ENCODE measurements at regions not wholly inside any gene's neighbourhood (a gene's known extent, or its start where the extent isn't known, plus 50 kb on each side); places are given as distances from the start of the nearest gene placed in this dataset.

DNA sequence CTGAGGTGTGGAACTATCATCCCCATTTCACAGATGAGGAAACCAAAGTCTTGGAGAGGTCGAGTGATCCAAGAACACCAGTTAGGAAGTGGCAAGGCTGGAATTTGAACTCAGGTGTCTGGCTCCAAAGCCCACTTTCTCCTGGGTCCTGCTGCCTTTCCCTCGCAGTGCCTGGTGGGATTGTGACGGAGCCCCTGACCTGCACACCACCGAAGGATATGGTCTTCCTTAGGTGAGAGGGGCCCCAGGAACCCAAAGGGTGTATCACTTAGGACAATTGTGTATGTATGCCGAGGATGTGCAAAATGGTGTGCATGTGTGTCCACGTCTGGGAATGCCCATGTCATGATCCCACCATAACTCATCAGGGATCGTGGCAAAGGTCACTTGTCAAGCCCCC, 392.7 kb downstream of the MATN1 start:
- DNase-seq (no peak), ATAC-seq (replicated peaks) (no peak)
- H3K27ac Mint-ChIP-seq: no peak overlapping the region
- peaks cover 0 to 1% of the 10 kb centered on the region in 2 donors for H3K4me1 Mint-ChIP-seq
- no peak overlapping the region for H3K4me3 Mint-ChIP-seq
- H3K36me3 Mint-ChIP-seq: no peaks in the 10 kb centered on the region
- no peaks in the 10 kb centered on the region for H3K9me3 Mint-ChIP-seq
- peaks cover 6 to 10% of the 10 kb centered on the region in 2 donors for H3K27me3 Mint-ChIP-seq

DNA sequence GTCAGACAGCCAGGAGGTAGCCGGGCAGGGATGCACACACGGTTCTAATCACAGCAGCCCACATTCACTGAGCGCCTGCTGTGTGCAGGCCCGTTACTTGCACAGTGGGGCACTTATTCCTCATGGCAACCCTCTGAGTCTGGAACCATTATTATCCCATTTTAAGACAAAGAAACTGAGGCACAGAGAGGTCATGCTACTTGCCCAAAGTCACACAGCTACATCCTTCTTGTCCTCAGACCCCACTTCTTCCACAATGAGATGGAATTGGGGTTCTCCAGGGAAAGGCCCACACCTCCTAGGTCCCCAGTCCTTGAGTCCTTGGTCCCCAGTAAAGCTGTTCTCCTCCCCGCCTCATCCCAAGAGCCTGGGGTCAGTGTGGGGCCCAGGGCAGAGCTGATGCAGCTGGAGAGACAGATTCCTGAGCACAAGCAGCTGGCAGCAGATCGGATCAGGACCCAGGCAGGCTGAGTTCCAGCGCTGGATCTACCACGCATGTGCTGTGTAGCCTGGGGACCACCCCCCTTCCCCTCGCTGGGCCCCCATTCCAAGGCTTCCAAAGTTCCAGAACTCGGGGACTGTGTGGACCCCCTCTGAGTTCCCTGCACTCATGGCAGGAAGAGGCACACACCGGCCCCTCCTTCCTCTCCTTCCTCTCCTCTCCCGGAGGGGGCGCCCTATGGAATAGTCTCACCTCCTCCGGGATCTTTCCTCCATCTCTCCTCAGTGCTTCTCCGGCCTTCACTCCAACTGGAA, 393.4 kb downstream of the MATN1 start:
- no peaks in the 10 kb centered on the region for H3K36me3 Mint-ChIP-seq
- H3K4me3 Mint-ChIP-seq: no peak overlapping the region
- H3K27me3 Mint-ChIP-seq: peaks cover 6 to 10% of the 10 kb centered on the region in 2 donors
- ATAC-seq (replicated peaks): no peak
- no peak for DNase-seq
- no peaks in the 10 kb centered on the region for H3K9me3 Mint-ChIP-seq
- no peak overlapping the region for H3K27ac Mint-ChIP-seq
- peaks cover 0 to 1% of the 10 kb centered on the region in 2 donors for H3K4me1 Mint-ChIP-seq

DNA sequence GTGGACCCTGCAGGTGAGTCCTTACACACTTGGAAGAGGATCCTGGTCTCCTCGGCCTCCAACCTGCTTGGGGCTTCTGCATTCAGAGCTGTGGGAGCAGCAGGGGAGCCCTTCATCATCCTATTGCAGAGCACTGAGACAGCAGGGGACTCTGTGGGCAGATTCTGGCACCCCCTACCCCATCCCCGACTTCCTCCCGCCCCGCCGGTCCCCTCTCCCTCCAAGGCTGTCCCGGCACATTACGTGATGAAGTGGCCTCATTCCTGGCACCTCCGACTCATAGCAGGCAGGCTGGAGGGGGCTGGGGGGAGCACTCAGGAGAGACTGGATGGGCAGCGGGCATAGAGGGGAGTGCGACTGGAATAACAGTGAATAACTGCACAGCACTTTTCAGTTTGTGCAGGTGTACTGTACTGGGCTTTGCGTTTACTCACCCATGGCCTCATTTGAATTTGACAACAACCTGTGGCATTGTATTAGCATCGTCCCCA, 394.1 kb downstream of the MATN1 start:
- H3K4me1 Mint-ChIP-seq: peaks cover 0 to 1% of the 10 kb centered on the region in 2 donors

DNA sequence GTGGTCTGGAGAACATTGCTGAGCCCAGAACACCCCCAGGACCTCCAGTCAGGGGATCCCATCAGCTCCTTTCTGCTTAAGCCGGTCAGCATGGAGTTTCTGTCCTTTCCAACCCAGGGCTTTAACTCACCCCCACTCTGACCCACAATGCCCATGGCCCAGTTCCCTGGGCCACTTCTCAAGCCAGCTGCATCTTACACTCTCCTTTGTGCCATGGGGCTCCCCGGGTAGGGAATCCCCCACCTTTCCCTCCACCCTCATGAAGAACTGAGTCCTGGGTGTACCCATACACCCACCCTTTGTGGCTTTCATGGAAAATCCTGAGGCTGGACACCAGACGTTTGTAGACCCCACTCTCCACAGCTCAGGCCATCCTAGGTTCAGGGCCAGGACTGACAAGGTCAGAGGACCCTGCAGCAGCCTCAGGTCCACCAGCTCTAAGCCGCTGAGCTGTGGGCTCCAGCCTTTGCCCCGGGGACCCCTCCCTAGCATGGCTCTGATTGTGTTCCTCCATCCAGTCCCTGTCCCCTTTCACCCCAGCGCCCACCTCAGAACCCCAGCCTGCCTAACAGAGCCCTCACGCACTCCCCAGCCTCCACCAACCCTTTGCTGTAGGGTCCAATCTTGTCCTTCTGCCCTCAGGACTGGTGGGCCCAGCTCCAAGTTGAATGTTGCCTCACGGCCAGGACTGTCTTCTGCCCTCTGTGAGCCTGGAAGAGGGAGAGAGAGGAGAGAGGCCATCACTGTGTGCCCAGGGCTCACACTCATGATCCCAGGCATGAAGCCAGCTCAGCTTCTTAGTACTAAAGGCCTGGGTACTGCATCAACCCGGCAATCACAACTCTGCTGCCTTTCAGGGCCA, 394.8 kb downstream of the MATN1 start:
- peaks cover 0 to 1% of the 10 kb centered on the region in 2 donors for H3K4me1 Mint-ChIP-seq
- H3K9me3 Mint-ChIP-seq: no peaks in the 10 kb centered on the region
- H3K36me3 Mint-ChIP-seq: no peaks in the 10 kb centered on the region
- ATAC-seq (replicated peaks) (no peak), DNase-seq (no peak)
- no peak overlapping the region for H3K27ac Mint-ChIP-seq
- H3K4me3 Mint-ChIP-seq: no peak overlapping the region
- peaks cover 6 to 16% of the 10 kb centered on the region in 2 donors for H3K27me3 Mint-ChIP-seq

More for the DNA sequence above, 394.1 kb downstream of the MATN1 start:
- Mint-ChIP-seq H3K36me3 (no peaks in the 10 kb centered on the region), H3K9me3 (no peaks in the 10 kb centered on the region), H3K27ac (no peak overlapping the region), H3K4me3 (no peak overlapping the region), H3K27me3 (peaks cover 6 to 16% of the 10 kb centered on the region in 2 donors)
- DNase-seq: no peak
- no peak for ATAC-seq (replicated peaks)

DNA sequence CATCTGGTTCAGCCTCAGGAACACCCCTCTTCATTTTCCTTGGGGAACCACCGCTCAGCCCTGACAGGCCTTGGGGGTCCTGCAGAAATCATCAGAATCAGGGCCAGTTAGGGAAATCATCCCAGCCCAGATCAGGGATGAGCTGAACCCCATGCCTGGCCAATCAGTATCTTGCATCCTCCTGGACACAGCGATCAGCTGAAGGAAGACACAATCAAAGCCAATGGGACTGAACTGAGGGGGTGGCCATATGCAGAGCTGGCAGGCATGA, 395.4 kb downstream of the MATN1 start:
- H3K4me1 Mint-ChIP-seq: peaks cover 0 to 1% of the 10 kb centered on the region in 2 donors
- no peak overlapping the region for H3K27ac Mint-ChIP-seq
- ATAC-seq (replicated peaks) (no peak), DNase-seq (no peak)
- peaks cover 6 to 16% of the 10 kb centered on the region in 2 donors for H3K27me3 Mint-ChIP-seq
- no peaks in the 10 kb centered on the region for H3K9me3 Mint-ChIP-seq
- no peaks in the 10 kb centered on the region for H3K36me3 Mint-ChIP-seq
- no peak overlapping the region for H3K4me3 Mint-ChIP-seq

DNA sequence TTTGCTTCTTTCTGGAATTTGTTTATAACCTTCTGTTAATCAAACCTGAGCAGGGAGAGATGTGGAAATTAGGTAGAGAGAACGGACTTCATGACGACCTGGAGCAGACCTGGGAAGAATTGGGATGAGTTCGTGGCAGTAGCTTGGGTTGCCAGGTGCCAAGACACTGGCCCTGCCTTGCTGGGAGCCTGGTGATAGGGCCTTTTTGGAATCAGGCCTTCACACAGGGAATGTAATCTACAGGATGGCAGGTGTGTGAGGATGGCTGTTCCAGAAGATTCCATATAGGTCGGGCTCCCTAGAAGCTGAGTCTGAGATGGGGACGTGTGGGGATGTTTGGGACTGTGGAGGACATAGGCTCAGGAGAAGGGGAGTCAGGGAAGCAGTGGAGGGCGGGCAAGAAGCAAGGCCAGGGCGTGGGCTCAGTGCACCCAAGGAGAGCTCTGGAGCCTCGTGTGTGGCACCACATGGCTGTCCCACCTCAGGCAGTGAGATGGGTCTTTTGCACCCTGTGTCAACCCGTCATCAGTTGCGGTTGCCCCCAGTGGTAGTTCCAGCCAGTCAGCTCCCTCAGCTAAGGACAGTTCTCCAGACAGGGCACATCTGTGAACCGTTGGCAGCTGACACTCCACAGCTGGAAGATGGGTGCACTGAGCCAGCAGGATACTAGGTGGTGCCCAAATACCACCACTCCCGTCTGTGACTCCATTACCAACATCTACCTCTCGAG, 395.9 kb downstream of the MATN1 start:
- peaks cover 11 to 16% of the 10 kb centered on the region in 2 donors for H3K27me3 Mint-ChIP-seq
- DNase-seq (no peak), ATAC-seq (replicated peaks) (no peak)
- H3K4me3 Mint-ChIP-seq: no peak overlapping the region
- H3K27ac Mint-ChIP-seq: no peak overlapping the region
- H3K4me1 Mint-ChIP-seq: peaks cover 0 to 1% of the 10 kb centered on the region in 2 donors
- H3K36me3 Mint-ChIP-seq: no peaks in the 10 kb centered on the region
- no peaks in the 10 kb centered on the region for H3K9me3 Mint-ChIP-seq

DNA sequence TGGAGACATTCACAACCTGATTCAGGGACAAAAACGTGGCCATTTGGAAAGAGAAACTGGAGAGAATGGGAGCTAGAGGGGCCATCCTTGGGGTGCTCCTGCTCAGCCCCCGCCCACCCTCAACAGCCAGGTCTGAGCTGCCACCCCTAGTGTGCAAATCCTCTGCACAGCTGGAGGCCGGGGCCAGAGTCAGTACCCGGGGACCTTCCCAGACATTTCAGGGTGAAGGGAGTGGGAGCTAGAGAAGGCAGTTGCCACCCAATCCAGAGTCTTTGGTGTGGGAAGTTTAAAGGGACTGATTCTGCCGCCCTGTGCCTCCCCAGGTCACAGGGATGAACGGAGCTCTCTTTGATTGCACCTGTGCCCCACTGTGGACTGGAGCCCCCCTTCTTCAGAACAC, 397.4 kb downstream of the MATN1 start:
- H3K9me3 Mint-ChIP-seq: no peaks in the 10 kb centered on the region
- H3K27me3 Mint-ChIP-seq: peaks cover 13 to 16% of the 10 kb centered on the region in 2 donors
- H3K4me3 Mint-ChIP-seq: no peak overlapping the region
- H3K4me1 Mint-ChIP-seq: peaks cover 0 to 1% of the 10 kb centered on the region in 2 donors
- DNase-seq (no peak), ATAC-seq (replicated peaks) (no peak)
- H3K27ac Mint-ChIP-seq: no peak overlapping the region
- no peaks in the 10 kb centered on the region for H3K36me3 Mint-ChIP-seq

DNA sequence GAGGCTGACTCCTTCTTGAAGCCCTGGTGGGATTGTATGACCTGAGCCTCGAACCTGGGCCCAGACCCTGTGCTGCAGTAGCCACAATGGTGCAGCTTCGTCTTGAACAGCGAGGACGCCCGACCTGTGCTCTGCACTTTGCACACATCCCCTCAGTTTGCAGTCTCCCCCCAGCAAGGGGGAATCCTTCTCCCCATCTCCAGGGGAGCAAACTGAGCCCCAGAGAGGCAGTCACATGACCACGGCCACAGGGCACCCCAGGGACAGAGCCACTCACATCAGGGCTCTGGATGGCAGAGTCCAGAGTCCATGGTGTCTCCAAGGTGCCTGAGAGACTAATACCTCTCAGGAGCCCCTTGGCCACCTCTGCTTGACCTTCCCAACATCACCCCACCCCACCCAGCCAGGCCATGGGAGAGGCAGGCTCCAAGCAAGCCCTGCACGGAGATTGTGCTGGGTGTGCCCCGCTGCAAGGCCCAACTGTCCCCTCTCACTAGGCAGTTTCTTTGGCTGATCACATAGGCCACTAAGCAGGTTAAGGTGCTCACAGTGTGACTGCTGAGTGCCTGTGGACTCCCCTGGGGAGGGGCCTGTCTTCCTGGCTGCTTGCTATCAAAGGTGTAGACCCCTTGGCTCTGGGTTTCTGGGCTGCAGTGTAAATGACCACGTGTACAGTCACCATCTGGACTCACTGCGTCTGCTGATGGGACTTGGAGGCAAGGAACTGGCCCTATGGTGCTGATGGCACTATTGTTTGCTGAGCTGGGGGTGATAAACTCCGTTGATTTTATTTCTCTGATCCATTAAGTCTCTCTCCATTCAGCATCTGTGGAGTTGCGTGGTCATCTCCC, 398.1 kb downstream of the MATN1 start:
- Mint-ChIP-seq H3K27me3 (peaks cover 13 to 16% of the 10 kb centered on the region in 2 donors), H3K27ac (no peak overlapping the region), H3K4me3 (no peak overlapping the region), H3K36me3 (no peaks in the 10 kb centered on the region), H3K9me3 (no peaks in the 10 kb centered on the region), H3K4me1 (peaks cover 0 to 1% of the 10 kb centered on the region in 2 donors)
- no peak for DNase-seq
- no peak for ATAC-seq (replicated peaks)

DNA sequence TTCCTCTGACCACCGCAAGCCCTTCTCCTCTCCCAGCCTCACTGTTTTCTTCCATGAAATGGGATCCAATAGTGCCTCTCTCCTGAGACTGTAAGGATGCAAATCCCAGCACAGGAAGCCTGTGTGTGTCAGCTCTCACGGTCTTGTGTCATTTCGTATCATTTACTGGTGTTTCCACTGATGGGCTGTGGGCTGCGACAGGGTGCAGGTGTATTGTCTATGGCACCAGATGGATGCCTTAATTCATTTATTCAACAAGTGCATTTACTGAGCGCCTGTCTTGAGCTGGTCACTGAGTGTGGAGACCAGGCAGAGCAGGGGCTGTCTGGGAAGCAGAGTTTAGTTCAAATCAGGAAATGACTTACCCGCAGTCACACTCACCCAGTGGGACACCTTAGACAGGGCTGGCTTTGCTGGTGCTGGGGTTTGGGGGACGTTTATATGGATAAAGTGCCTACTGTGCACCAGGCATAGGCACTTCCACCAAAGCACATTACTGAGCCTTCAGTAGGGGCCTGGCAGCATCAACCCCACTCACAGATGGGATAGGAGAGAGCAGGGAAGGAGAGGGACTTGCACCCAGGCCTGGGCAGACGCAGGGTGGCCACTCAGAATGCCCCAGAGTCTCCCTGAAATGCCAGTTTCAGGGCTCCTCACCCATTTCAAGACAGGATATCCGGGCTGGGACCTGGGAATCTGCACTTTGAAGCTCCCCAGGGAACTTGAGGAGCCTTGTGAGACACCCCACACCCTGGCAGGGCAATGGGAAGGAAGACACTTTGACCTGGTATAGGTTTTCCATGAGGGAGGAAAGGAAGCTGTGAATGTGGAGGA, 398.9 kb downstream of the MATN1 start:
- ATAC-seq (replicated peaks) (no peak), DNase-seq (no peak)
- Mint-ChIP-seq H3K4me1 (peaks cover 0 to 1% of the 10 kb centered on the region in 2 donors), H3K36me3 (no peaks in the 10 kb centered on the region), H3K9me3 (no peaks in the 10 kb centered on the region), H3K27ac (no peak overlapping the region), H3K27me3 (peaks cover 15 to 18% of the 10 kb centered on the region in 2 donors), H3K4me3 (no peak overlapping the region)

DNA sequence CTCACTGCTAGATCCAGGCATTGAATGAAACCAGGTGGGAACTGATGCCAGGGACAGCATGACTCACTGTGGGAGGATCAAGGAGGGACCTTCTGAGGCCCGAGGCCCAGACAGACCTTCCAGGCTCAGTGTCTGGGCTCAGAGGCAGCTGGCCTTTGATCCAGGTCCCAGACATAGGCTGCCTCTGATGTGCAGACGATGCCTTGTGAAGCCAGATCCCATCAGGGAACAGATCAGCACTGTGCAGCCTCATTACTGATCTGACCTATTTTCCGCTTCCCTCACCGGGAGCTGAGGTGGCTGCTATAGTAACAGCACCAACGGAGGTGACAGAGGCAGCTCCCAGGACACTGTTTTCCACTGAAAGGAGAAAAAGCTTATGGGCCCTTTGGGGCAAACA, 399.5 kb downstream of the MATN1 start:
- no peak overlapping the region for H3K27ac Mint-ChIP-seq
- peaks cover 0 to 1% of the 10 kb centered on the region in 2 donors for H3K4me1 Mint-ChIP-seq
- peaks cover 14 to 23% of the 10 kb centered on the region in 2 donors for H3K27me3 Mint-ChIP-seq
- no peaks in the 10 kb centered on the region for H3K9me3 Mint-ChIP-seq
- DNase-seq (no peak), ATAC-seq (replicated peaks) (no peak)
- H3K36me3 Mint-ChIP-seq: no peaks in the 10 kb centered on the region
- H3K4me3 Mint-ChIP-seq: no peak overlapping the region

DNA sequence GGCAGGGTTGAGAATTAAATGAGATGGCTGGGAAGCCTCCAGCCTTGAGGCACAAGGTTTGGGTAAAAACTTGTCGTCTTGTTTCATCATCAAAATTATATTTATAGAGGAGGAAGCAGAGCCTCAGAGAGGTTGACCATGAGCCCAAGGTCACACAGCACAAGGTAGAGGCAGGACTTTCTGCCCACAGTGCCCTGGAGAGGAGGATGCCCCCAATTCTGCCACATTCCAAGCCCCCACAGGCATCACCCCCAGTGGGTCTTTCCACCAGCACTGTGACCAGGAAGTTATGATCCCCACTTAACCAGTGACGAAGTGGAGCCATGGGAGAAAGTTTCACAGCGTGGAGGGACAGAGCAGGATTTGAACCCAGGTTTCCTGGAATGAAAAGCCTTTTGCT, 400.0 kb downstream of the MATN1 start:
- H3K9me3 Mint-ChIP-seq: no peaks in the 10 kb centered on the region
- ATAC-seq (replicated peaks) (no peak), DNase-seq (no peak)
- H3K27ac Mint-ChIP-seq: no peak overlapping the region
- H3K36me3 Mint-ChIP-seq: no peaks in the 10 kb centered on the region
- H3K4me1 Mint-ChIP-seq: no peaks in the 10 kb centered on the region
- no peak overlapping the region for H3K4me3 Mint-ChIP-seq
- peaks cover 10 to 23% of the 10 kb centered on the region in 2 donors for H3K27me3 Mint-ChIP-seq

DNA sequence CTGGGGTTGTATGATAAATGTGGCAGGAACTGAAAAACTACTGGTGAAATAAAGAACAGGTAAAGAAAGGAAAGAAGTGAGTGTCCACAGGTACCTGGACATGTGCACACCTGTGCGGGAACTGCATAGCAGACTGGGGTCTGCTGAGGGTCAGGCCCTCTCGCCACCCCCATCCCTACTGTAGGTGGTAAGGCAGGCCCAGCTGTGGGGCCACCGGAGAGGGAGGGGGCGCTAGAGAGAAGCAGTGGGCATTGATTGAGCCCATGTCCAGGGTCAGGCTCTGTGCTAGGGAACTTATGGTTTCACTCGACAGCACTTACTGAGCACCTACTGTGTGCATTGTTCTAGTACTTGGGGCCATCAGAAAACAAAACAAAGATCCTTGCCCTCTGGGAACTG, 400.5 kb downstream of the MATN1 start:
- Mint-ChIP-seq H3K4me3 (no peak overlapping the region), H3K36me3 (no peaks in the 10 kb centered on the region), H3K27me3 (peaks cover 10 to 26% of the 10 kb centered on the region in 2 donors), H3K4me1 (no peaks in the 10 kb centered on the region), H3K27ac (no peak overlapping the region), H3K9me3 (no peaks in the 10 kb centered on the region)
- no peak for ATAC-seq (replicated peaks)
- DNase-seq: no peak
